ENCODE measurements at regions not wholly inside any gene's neighbourhood (a gene's known extent, or its start where the extent isn't known, plus 50 kb on each side); places are given as distances from the start of the nearest gene placed in this dataset.

- intact Hi-C loops (cut with micrococcal nuclease) (no loop called here), dilution Hi-C loops (cut with MboI; ENCODE audit: extremely low pct_ligation_motif_present, low sequenced_read_pairs) (no loop called here)
- Histone ChIP-seq H3K9ac (replicated peaks; ENCODE audit: extremely low read depth, insufficient read depth, low read length) (no peak overlapping the region), H3K4me3 (replicated peaks in 1 of 3; ENCODE audit: insufficient read depth in 1 of 3, low read depth in 1 of 3, low read length in 3 of 3) (no peak overlapping the region), H3K27me3 (ENCODE audit: control insufficient read depth in 2 of 2, insufficient read depth in 2 of 2, low read length in 2 of 2) (no peaks in the 10 kb centered on the region), H3K27ac (ENCODE audit: insufficient read depth, low read depth, low read length) (no peak overlapping the region), H4K20me1 (replicated peaks; ENCODE audit: control insufficient read depth, extremely low read depth, insufficient read depth, low read length) (no peaks in the 10 kb centered on the region), H3K79me2 (ENCODE audit: control insufficient read depth, insufficient read depth, low read length) (no peaks in the 10 kb centered on the region), H2AFZ (ENCODE audit: low read depth, low read length) (no peak overlapping the region), H3K9me3 (replicated peaks; ENCODE audit: control insufficient read depth, insufficient read depth, low read length) (no peaks in the 10 kb centered on the region), H3K4me1 (ENCODE audit: control insufficient read depth, extremely low read depth, insufficient read depth, low read length) (no peaks in the 10 kb centered on the region), H3K9me1 (replicated peaks; ENCODE audit: control insufficient read depth, extremely low read depth, insufficient read depth, low read length) (no peaks in the 10 kb centered on the region), H3K36me3 (ENCODE audit: control insufficient read depth in 2 of 2, extremely low read depth in 1 of 2, insufficient read depth in 2 of 2, low read length in 2 of 2) (no peaks in the 10 kb centered on the region), H3K4me2 (ENCODE audit: insufficient read depth, low read length) (no peak overlapping the region)
- DNase-seq (ENCODE audit: low read depth, low spot score) (no peak), FAIRE-seq (no peak)
- no peak for TF ChIP-seq EZH2 (IDR thresholded peaks at IDR 0.05; ENCODE audit: borderline replicate concordance, low read depth, low read length, severe bottlenecking)
- TF ChIP-seq POLR2A (IDR thresholded peaks at IDR 0.05; ENCODE audit: low read depth, low read length), result no peak
- no peak for TF ChIP-seq MAX (IDR thresholded peaks at IDR 0.05; ENCODE audit: insufficient read depth, insufficient read length)
- TF ChIP-seq JUN (IDR thresholded peaks at IDR 0.05; ENCODE audit: borderline replicate concordance, insufficient read depth, insufficient read length, low read depth), result no peak
- TF ChIP-seq MYC (IDR thresholded peaks at IDR 0.05; ENCODE audit: low read depth, low read length), result no peak
- TF ChIP-seq GATA2 (IDR thresholded peaks at IDR 0.05; ENCODE audit: insufficient read depth, insufficient read length, low read depth, low read length), result no peak
- TF ChIP-seq FOS (IDR thresholded peaks at IDR 0.05; ENCODE audit: borderline replicate concordance, insufficient read depth, low read length), result no peak
- no peak for TF ChIP-seq POLR2AphosphoS5 (IDR thresholded peaks at IDR 0.05; ENCODE audit: insufficient read depth, low read depth, low read length)
- TF ChIP-seq CTCF (IDR thresholded peaks at IDR 0.05; ENCODE audit: extremely low read depth in 1 of 2, insufficient read depth in 1 of 2, low read depth in 1 of 2, low read length in 2 of 2), result no peak
- ChIA-PET CTCF (no interaction called here), POLR2A (no interaction called here)
- BruUV-seq (replicated peaks), result no TSS peak
Observed at GRCh38 chr20:40890635-40891034, 138.0 kb upstream of the TOP1 start.
